WTC11 (cell line): ENCODE measurements at regions not wholly inside any gene's neighbourhood (a gene's known extent, or its start where the extent isn't known, plus 50 kb on each side); places are given as distances from the start of the nearest gene placed in this dataset.

Experiments
- ATAC-seq: fragments of 200-7000 bp; cut with Tn5 transposase; 2 replicates; pipeline ENCODE4 v1.10.0; 2021; ENCODE audit warnings: mild to moderate bottlenecking, moderate library complexity
- CTCF ChIA-PET: fragments of 300-600 bp; sonication (Branson Sonifier 250); formaldehyde crosslinking; loops from one replicate; lab custom pipeline; 2021; ENCODE audit warnings: antibody characterized with exemption; lab: Charles Lee
- POLR2A ChIA-PET: fragments of 350-600 bp; sonication (Branson Sonifier 250); formaldehyde crosslinking; loops from one replicate; lab custom pipeline; 2021; ENCODE audit warnings: antibody characterized with exemption; lab: Charles Lee
- DNase-seq: peaks from one replicate; pipeline ENCODE4 v3.0.0; 2021; ENCODE audit warnings: low spot score
- H3K27ac Mint-ChIP-seq: 2 replicates; pipeline ENCODE4 v1.8.0; 2021; ENCODE audit warnings: mixed read lengths
- H3K27me3 Mint-ChIP-seq: 2 replicates; pipeline ENCODE4 v1.8.0; 2021; ENCODE audit warnings: low read depth, mild to moderate bottlenecking, moderate library complexity, mixed read lengths
- H3K36me3 Mint-ChIP-seq: 2 replicates; pipeline ENCODE4 v1.8.0; 2021; ENCODE audit warnings: mixed read lengths
- H3K4me1 Mint-ChIP-seq: 2 replicates; pipeline ENCODE4 v1.8.0; 2022; ENCODE audit warnings: mixed read lengths
- H3K4me3 Mint-ChIP-seq: 2 replicates; pipeline ENCODE4 v1.8.0; 2021; ENCODE audit warnings: mild to moderate bottlenecking, moderate library complexity, mixed read lengths
- H3K9me3 Mint-ChIP-seq: 2 replicates; pipeline ENCODE4 v1.8.0; 2021; ENCODE audit warnings: mixed read lengths
- AR ChIP-seq: fragments of 250-450 bp; sonication (Bioruptor Pico); IDR thresholded peaks from 2 replicates; pipeline ENCODE4 v1.9.0; 2021; ENCODE audit warnings: mild to moderate bottlenecking
- ESRRA ChIP-seq: sonication (generic); formaldehyde crosslinking; IDR thresholded peaks from 2 replicates; pipeline ENCODE4 v1.8.1; 2022; ENCODE audit warnings: mild to moderate bottlenecking, missing genetic modification reagents, borderline replicate concordance
- FOXK1 ChIP-seq: sonication (generic); formaldehyde crosslinking; IDR thresholded peaks from 2 replicates; pipeline ENCODE4 v1.8.0; 2022; ENCODE audit warnings: mild to moderate bottlenecking, moderate library complexity, missing genetic modification reagents
- GTF2I ChIP-seq: fragments of 250-450 bp; sonication (Bioruptor Pico); conservative IDR thresholded peaks from 2 replicates; pipeline ENCODE4 v1.4.0; 2021; ENCODE audit warnings: mild to moderate bottlenecking
- KAT7 ChIP-seq: sonication (generic); formaldehyde crosslinking; IDR thresholded peaks from 2 replicates; pipeline ENCODE4 v1.8.1; 2023; ENCODE audit warnings: missing genetic modification reagents, mild to moderate bottlenecking, borderline replicate concordance
- NFATC4 ChIP-seq: fragments of 250-450 bp; sonication (Bioruptor Pico); IDR thresholded peaks from 2 replicates; pipeline ENCODE4 v1.9.0; 2021; ENCODE audit warnings: mild to moderate bottlenecking
- NFYB ChIP-seq: sonication (generic); formaldehyde crosslinking; conservative IDR thresholded peaks from 2 replicates; pipeline ENCODE4 v1.8.0; 2022; ENCODE audit warnings: low read depth, missing genetic modification reagents
- OVOL2 ChIP-seq: fragments of 250-450 bp; sonication (Bioruptor Pico); IDR thresholded peaks from 2 replicates; pipeline ENCODE4 v1.9.0; 2021; ENCODE audit warnings: mild to moderate bottlenecking, borderline replicate concordance
- TCF7 ChIP-seq: sonication (generic); formaldehyde crosslinking; IDR thresholded peaks from 2 replicates; pipeline ENCODE4 v1.8.0; 2022; ENCODE audit warnings: mild to moderate bottlenecking, low read depth, missing genetic modification reagents, moderate library complexity
- TP53 ChIP-seq: sonication (generic); formaldehyde crosslinking; IDR thresholded peaks from 2 replicates; pipeline ENCODE4 v1.8.1; 2023; ENCODE audit warnings: mild to moderate bottlenecking, missing genetic modification reagents
- ZBTB43 ChIP-seq: sonication (generic); formaldehyde crosslinking; IDR thresholded peaks from 2 replicates; pipeline ENCODE4 v1.8.1; 2023; ENCODE audit warnings: mild to moderate bottlenecking, missing genetic modification reagents
- ZNF138 ChIP-seq: sonication (generic); formaldehyde crosslinking; conservative IDR thresholded peaks from 2 replicates; pipeline ENCODE4 v1.8.1; 2022; ENCODE audit warnings: mild to moderate bottlenecking, moderate library complexity, missing genetic modification reagents
- ZNF317 ChIP-seq: sonication (generic); formaldehyde crosslinking; IDR thresholded peaks from 2 replicates; pipeline ENCODE4 v1.8.1; 2023; ENCODE audit warnings: low read depth, mild to moderate bottlenecking, moderate library complexity, missing genetic modification reagents, borderline replicate concordance
- ZNF416 ChIP-seq: fragments of 250-450 bp; sonication (Bioruptor Pico); IDR thresholded peaks from 2 replicates; pipeline ENCODE4 v1.9.0; 2021; ENCODE audit warnings: mild to moderate bottlenecking, inconsistent platforms
- ZNF425 ChIP-seq: fragments of 250-450 bp; sonication (Bioruptor Pico); conservative IDR thresholded peaks from 2 replicates; pipeline ENCODE4 v1.9.0; 2021; ENCODE audit warnings: mild to moderate bottlenecking
- TF ChIP-seq, protein P1 (sequence below): sonication (generic); formaldehyde crosslinking; conservative IDR thresholded peaks from 2 replicates; pipeline ENCODE4 v1.8.1; 2023; ENCODE audit warnings: mild to moderate bottlenecking, low read depth, missing genetic modification reagents, moderate library complexity
- TF ChIP-seq, protein P2 (sequence below): sonication (generic); formaldehyde crosslinking; IDR thresholded peaks from 2 replicates; pipeline ENCODE4 v1.8.1; 2022; ENCODE audit warnings: low read depth, missing genetic modification reagents, borderline replicate concordance
- TF ChIP-seq, protein P3 (sequence below): sonication (generic); formaldehyde crosslinking; IDR thresholded peaks from 2 replicates; pipeline ENCODE4 v1.8.1; 2022; ENCODE audit warnings: mild to moderate bottlenecking, moderate library complexity, missing genetic modification reagents
- TF ChIP-seq, protein P4 (sequence below): fragments of 200-600 bp; IDR thresholded peaks from 2 replicates; pipeline ENCODE4 v1.8.0; 2022; ENCODE audit warnings: antibody characterized with exemption
- TF ChIP-seq, protein P5 (sequence below): sonication (generic); formaldehyde crosslinking; IDR thresholded peaks from 2 replicates; pipeline ENCODE4 v1.8.1; 2023; ENCODE audit warnings: mild to moderate bottlenecking, moderate library complexity, missing genetic modification reagents

GRCh38 chr6:85912582-85912981 is 269.9 kb upstream of the SYNCRIP start:
- Mint-ChIP-seq H3K27me3 (no peaks in the 10 kb centered on the region; the same call in 1 of the 2 replicates), H3K4me3 (no peak overlapping the region), H3K9me3 (peaks cover 21% of the 10 kb centered on the region), H3K4me1 (no peaks in the 10 kb centered on the region), H3K27ac (no peak overlapping the region), H3K36me3 (peaks cover 17% of the 10 kb centered on the region; the same call in 1 of the 2 replicates)
- ATAC-seq (no peak), DNase-seq (no peak)
- POLR2A ChIA-PET: no interaction called here
- TF ChIP-seq, protein P1, sequence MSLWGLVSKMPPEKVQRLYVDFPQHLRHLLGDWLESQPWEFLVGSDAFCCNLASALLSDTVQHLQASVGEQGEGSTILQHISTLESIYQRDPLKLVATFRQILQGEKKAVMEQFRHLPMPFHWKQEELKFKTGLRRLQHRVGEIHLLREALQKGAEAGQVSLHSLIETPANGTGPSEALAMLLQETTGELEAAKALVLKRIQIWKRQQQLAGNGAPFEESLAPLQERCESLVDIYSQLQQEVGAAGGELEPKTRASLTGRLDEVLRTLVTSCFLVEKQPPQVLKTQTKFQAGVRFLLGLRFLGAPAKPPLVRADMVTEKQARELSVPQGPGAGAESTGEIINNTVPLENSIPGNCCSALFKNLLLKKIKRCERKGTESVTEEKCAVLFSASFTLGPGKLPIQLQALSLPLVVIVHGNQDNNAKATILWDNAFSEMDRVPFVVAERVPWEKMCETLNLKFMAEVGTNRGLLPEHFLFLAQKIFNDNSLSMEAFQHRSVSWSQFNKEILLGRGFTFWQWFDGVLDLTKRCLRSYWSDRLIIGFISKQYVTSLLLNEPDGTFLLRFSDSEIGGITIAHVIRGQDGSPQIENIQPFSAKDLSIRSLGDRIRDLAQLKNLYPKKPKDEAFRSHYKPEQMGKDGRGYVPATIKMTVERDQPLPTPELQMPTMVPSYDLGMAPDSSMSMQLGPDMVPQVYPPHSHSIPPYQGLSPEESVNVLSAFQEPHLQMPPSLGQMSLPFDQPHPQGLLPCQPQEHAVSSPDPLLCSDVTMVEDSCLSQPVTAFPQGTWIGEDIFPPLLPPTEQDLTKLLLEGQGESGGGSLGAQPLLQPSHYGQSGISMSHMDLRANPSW (CRISPR knock-in tag): no peak
- TF ChIP-seq TP53 (no peak), TCF7 (CRISPR knock-in tag) (no peak), GTF2I (CRISPR knock-in tag) (no peak), FOXK1 (no peak), ZNF317 (no peak), NFYB (CRISPR knock-in tag) (no peak), KAT7 (CRISPR knock-in tag) (no peak), ZNF138 (CRISPR knock-in tag) (no peak), ZNF416 (CRISPR knock-in tag) (no peak), ZBTB43 (CRISPR knock-in tag) (no peak), NFATC4 (CRISPR knock-in tag) (no peak), OVOL2 (CRISPR knock-in tag) (no peak), AR (CRISPR knock-in tag) (no peak), ESRRA (CRISPR knock-in tag) (no peak), ZNF425 (CRISPR knock-in tag) (no peak)
- TF ChIP-seq, protein P2, sequence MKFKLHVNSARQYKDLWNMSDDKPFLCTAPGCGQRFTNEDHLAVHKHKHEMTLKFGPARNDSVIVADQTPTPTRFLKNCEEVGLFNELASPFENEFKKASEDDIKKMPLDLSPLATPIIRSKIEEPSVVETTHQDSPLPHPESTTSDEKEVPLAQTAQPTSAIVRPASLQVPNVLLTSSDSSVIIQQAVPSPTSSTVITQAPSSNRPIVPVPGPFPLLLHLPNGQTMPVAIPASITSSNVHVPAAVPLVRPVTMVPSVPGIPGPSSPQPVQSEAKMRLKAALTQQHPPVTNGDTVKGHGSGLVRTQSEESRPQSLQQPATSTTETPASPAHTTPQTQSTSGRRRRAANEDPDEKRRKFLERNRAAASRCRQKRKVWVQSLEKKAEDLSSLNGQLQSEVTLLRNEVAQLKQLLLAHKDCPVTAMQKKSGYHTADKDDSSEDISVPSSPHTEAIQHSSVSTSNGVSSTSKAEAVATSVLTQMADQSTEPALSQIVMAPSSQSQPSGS (CRISPR knock-in tag): no peak
- TF ChIP-seq, protein P3, sequence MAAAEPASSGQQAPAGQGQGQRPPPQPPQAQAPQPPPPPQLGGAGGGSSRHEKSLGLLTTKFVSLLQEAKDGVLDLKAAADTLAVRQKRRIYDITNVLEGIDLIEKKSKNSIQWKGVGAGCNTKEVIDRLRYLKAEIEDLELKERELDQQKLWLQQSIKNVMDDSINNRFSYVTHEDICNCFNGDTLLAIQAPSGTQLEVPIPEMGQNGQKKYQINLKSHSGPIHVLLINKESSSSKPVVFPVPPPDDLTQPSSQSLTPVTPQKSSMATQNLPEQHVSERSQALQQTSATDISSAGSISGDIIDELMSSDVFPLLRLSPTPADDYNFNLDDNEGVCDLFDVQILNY (CRISPR knock-in tag): no peak
- TF ChIP-seq, protein P4, sequence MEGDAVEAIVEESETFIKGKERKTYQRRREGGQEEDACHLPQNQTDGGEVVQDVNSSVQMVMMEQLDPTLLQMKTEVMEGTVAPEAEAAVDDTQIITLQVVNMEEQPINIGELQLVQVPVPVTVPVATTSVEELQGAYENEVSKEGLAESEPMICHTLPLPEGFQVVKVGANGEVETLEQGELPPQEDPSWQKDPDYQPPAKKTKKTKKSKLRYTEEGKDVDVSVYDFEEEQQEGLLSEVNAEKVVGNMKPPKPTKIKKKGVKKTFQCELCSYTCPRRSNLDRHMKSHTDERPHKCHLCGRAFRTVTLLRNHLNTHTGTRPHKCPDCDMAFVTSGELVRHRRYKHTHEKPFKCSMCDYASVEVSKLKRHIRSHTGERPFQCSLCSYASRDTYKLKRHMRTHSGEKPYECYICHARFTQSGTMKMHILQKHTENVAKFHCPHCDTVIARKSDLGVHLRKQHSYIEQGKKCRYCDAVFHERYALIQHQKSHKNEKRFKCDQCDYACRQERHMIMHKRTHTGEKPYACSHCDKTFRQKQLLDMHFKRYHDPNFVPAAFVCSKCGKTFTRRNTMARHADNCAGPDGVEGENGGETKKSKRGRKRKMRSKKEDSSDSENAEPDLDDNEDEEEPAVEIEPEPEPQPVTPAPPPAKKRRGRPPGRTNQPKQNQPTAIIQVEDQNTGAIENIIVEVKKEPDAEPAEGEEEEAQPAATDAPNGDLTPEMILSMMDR: no peak
- TF ChIP-seq, protein P5, sequence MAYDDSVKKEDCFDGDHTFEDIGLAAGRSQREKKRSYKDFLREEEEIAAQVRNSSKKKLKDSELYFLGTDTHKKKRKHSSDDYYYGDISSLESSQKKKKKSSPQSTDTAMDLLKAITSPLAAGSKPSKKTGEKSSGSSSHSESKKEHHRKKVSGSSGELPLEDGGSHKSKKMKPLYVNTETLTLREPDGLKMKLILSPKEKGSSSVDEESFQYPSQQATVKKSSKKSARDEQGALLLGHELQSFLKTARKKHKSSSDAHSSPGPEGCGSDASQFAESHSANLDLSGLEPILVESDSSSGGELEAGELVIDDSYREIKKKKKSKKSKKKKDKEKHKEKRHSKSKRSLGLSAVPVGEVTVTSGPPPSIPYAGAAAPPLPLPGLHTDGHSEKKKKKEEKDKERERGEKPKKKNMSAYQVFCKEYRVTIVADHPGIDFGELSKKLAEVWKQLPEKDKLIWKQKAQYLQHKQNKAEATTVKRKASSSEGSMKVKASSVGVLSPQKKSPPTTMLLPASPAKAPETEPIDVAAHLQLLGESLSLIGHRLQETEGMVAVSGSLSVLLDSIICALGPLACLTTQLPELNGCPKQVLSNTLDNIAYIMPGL (CRISPR knock-in tag): no peak
- CTCF ChIA-PET: no interaction called here
